ENCODE measurements at regions not wholly inside any gene's neighbourhood (a gene's known extent, or its start where the extent isn't known, plus 50 kb on each side); places are given as distances from the start of the nearest gene placed in this dataset.

GRCh38 chr14:62373944-62374343 is 611.7 kb downstream of the SNAPC1 start:
- ATAC-seq (no peak), DNase-seq (no peak)
- H3K27ac ChIP-seq, result no peak overlapping the region
- H3K27me3 ChIP-seq, result no peaks in the 10 kb centered on the region
- H3K4me3 ChIP-seq, result no peak overlapping the region
- no peaks in the 10 kb centered on the region for H3K36me3 ChIP-seq (replicated peaks in 1 of 2; ENCODE audit: insufficient read depth in 1 of 2, low read depth in 2 of 2)
- no peaks in the 10 kb centered on the region for H3K4me1 ChIP-seq
- no peaks in the 10 kb centered on the region for H3K9me3 ChIP-seq
- intact Hi-C loops (cut with DNase I), result no loop called here
- no peak for TF ChIP-seq POLR2A (IDR thresholded peaks at IDR 0.05)
- TF ChIP-seq CTCF (IDR thresholded peaks at IDR 0.05), result no peak

GRCh38 chr14:62378057-62378456 is 615.8 kb downstream of the SNAPC1 start:
- intact Hi-C loops (cut with DNase I), result no loop called here
- H3K9me3 ChIP-seq, result no peaks in the 10 kb centered on the region
- H3K27ac ChIP-seq, result no peak overlapping the region
- DNase-seq, result no peak
- no peaks in the 10 kb centered on the region for H3K36me3 ChIP-seq (replicated peaks in 1 of 2; ENCODE audit: insufficient read depth in 1 of 2, low read depth in 2 of 2)
- no peak for ATAC-seq
- H3K4me1 ChIP-seq, result no peaks in the 10 kb centered on the region
- TF ChIP-seq POLR2A (IDR thresholded peaks at IDR 0.05) (no peak), CTCF (IDR thresholded peaks at IDR 0.05) (no peak)
- H3K4me3 ChIP-seq, result no peak overlapping the region
- H3K27me3 ChIP-seq, result no peaks in the 10 kb centered on the region
- WGBS, 2 donors, result 48 to 58% methylated on average over 2 of the region's 2 CpGs

- Histone ChIP-seq H3K27ac (no peak overlapping the region), H3K36me3 (replicated peaks in 1 of 2; ENCODE audit: insufficient read depth in 1 of 2, low read depth in 2 of 2) (no peaks in the 10 kb centered on the region), H3K27me3 (no peaks in the 10 kb centered on the region), H3K9me3 (no peaks in the 10 kb centered on the region), H3K4me1 (no peaks in the 10 kb centered on the region), H3K4me3 (no peak overlapping the region)
- DNase-seq (no peak), ATAC-seq (no peak)
- WGBS, 2 donors, result 60 to 65% methylated on average over 8 of the region's 8 CpGs
- TF ChIP-seq POLR2A (IDR thresholded peaks at IDR 0.05) (no peak), CTCF (IDR thresholded peaks at IDR 0.05) (no peak)
- intact Hi-C loops (cut with DNase I), result no loop called here
Measured at GRCh38 chr14:62381311-62382070, 619.3 kb downstream of the SNAPC1 start.

GRCh38 chr14:62409169-62409568 is 636.1 kb downstream of the KCNH5 start:
- TF ChIP-seq POLR2A (IDR thresholded peaks at IDR 0.05) (no peak), CTCF (IDR thresholded peaks at IDR 0.05) (no peak)
- Histone ChIP-seq H3K4me3 (no peak overlapping the region), H3K27me3 (no peaks in the 10 kb centered on the region), H3K9me3 (no peaks in the 10 kb centered on the region), H3K4me1 (no peaks in the 10 kb centered on the region), H3K36me3 (replicated peaks in 1 of 2; ENCODE audit: insufficient read depth in 1 of 2, low read depth in 2 of 2) (no peaks in the 10 kb centered on the region), H3K27ac (no peak overlapping the region)
- 60 to 63% methylated on average over 4 of the region's 4 CpGs for WGBS, 2 donors
- intact Hi-C loops (cut with DNase I), result no loop called here
- DNase-seq (no peak), ATAC-seq (no peak)

- Histone ChIP-seq H3K36me3 (replicated peaks in 1 of 2; ENCODE audit: insufficient read depth in 1 of 2, low read depth in 2 of 2) (no peaks in the 10 kb centered on the region), H3K4me1 (no peaks in the 10 kb centered on the region), H3K27ac (no peak overlapping the region), H3K27me3 (no peaks in the 10 kb centered on the region), H3K9me3 (no peaks in the 10 kb centered on the region), H3K4me3 (no peak overlapping the region)
- TF ChIP-seq CTCF (IDR thresholded peaks at IDR 0.05), result no peak
- no peak for TF ChIP-seq POLR2A (IDR thresholded peaks at IDR 0.05)
- DNase-seq (no peak), ATAC-seq (no peak)
- intact Hi-C loops (cut with DNase I), result no loop called here
- WGBS, 2 donors, result 58 to 70% methylated on average over 2 of the region's 2 CpGs
Measured at GRCh38 chr14:62409626-62410300, 635.5 kb downstream of the KCNH5 start.

Data from body of pancreas (tissue), 4 donors.